Esophagus muscularis mucosa (tissue), 4 donors: ENCODE measurements at regions not wholly inside any gene's neighbourhood (a gene's known extent, or its start where the extent isn't known, plus 50 kb on each side); places are given as distances from the start of the nearest gene placed in this dataset.

Experiments used
- EP300 ChIP-seq: sonication (generic); formaldehyde crosslinking; IDR thresholded peaks from one replicate; pipeline ENCODE4 v1.6.1; 2017; ENCODE audit warnings: antibody characterized with exemption
- POLR2A ChIP-seq: fragments of 450-650 bp; IDR thresholded peaks from one replicate; pipeline ENCODE4 v1.6.1; 2017; ENCODE audit warnings: antibody characterized with exemption, moderate library complexity, mild to moderate bottlenecking, low read depth
- TF ChIP-seq, protein P1 (sequence below), 3 experiments: fragments of 200-600 bp in 2 of 3; fragments of 450-650 bp in 1 of 3; sonication (generic) in 2 of 3; IDR thresholded peaks; one replicate each; pipeline ENCODE4 v1.5.1; 2017 to 2019; ENCODE audit warnings: antibody characterized with exemption in 3 of 3, mild to moderate bottlenecking in 2 of 3, moderate library complexity in 1 of 3

DNA sequence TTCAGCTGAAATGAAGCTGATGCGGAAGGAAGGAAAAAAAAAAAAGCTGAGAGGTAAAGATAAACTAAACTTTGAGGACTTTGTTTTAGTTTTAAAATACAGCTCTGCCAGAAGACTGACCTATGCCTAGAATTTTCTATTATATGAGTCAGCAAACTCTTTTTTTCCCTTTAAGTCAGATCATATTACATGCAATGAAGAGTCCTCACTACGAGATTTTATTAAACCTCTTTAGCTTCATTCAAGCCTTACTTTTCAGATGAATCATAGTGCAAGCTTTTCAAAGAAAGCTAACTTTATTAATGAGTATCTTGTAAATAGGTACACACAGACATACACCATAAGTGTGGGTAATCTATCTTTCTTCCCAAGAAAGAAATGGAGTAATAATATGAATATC lies 57.8 kb upstream of the FSCB start:
- no peak for TF ChIP-seq POLR2A
- TF ChIP-seq, protein P1, sequence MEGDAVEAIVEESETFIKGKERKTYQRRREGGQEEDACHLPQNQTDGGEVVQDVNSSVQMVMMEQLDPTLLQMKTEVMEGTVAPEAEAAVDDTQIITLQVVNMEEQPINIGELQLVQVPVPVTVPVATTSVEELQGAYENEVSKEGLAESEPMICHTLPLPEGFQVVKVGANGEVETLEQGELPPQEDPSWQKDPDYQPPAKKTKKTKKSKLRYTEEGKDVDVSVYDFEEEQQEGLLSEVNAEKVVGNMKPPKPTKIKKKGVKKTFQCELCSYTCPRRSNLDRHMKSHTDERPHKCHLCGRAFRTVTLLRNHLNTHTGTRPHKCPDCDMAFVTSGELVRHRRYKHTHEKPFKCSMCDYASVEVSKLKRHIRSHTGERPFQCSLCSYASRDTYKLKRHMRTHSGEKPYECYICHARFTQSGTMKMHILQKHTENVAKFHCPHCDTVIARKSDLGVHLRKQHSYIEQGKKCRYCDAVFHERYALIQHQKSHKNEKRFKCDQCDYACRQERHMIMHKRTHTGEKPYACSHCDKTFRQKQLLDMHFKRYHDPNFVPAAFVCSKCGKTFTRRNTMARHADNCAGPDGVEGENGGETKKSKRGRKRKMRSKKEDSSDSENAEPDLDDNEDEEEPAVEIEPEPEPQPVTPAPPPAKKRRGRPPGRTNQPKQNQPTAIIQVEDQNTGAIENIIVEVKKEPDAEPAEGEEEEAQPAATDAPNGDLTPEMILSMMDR (IDR thresholded peaks at IDR 0.05) = no peak
- no peak for TF ChIP-seq EP300
